ENCODE measurements at regions not wholly inside any gene's neighbourhood (a gene's known extent, or its start where the extent isn't known, plus 50 kb on each side); places are given as distances from the start of the nearest gene placed in this dataset.
A peak's percentile ranks its signal among the peaks of the same experiment; 100 is the strongest.
"Not testable (repeated sequence)": the region's sequence is repeated elsewhere in the genome, so short reads cannot be mapped to it uniquely, and the experiment has no call there.

DNA sequence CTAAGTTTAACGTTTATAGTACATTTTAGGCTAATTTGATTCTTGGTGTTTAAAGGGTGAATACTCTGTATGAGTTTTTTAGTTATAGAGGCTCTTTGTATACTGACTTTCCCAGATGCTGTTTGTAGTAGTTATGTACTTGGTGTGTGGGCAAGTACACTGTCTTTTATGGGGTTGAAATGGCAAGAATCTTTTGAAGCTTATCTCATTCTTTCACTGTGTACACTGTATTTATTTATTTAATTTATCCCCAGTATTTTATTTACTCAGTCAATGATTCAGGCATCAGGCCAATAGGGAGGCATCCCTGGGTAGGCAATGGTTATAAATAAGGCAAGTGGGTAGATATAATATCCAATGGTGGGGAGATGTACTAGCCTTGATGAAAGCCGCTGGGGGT, 277.0 kb upstream of the PTCHD4 start:
- DNase-seq: peak; percentile 26
- Histone ChIP-seq H3K9me3 (no peaks in the 10 kb centered on the region), H3K36me3 (no peaks in the 10 kb centered on the region), H3K4me1 (no peaks in the 10 kb centered on the region), H3K27ac (no peak overlapping the region), H3K27me3 (no peaks in the 10 kb centered on the region), H3K9ac (ENCODE audit: low read depth in 2 of 2, low read length in 2 of 2) (no peak overlapping the region), H3K4me3 (no peak overlapping the region)
- TF ChIP-seq, protein P1, sequence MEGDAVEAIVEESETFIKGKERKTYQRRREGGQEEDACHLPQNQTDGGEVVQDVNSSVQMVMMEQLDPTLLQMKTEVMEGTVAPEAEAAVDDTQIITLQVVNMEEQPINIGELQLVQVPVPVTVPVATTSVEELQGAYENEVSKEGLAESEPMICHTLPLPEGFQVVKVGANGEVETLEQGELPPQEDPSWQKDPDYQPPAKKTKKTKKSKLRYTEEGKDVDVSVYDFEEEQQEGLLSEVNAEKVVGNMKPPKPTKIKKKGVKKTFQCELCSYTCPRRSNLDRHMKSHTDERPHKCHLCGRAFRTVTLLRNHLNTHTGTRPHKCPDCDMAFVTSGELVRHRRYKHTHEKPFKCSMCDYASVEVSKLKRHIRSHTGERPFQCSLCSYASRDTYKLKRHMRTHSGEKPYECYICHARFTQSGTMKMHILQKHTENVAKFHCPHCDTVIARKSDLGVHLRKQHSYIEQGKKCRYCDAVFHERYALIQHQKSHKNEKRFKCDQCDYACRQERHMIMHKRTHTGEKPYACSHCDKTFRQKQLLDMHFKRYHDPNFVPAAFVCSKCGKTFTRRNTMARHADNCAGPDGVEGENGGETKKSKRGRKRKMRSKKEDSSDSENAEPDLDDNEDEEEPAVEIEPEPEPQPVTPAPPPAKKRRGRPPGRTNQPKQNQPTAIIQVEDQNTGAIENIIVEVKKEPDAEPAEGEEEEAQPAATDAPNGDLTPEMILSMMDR (IDR thresholded peaks at IDR 0.05): no peak
- intact Hi-C loops (cut with DNase I): no loop called here

DNA sequence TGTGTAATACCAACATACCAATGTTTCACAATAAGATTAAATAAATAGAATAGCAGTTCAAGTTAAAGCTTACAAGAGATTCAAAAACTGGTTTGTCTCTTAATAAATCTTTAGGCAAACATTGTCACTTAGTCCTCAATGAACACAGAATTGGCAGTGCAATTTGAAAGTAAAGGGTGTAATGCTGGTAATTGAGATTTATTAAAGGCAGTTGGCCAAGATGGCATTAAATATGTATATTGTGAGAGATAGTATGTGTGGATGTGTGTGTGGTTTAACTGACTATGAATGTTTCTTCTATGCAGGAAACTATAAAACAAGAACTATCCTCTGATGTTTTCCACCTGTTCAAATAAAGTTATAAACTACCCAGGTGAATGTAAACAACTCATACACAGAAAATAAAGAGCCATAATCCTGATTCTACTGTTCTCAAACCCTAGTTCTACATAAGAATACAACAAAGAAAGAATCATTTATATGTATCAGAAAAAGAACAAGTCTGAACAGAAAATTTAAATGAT, 267.9 kb upstream of the PTCHD4 start:
- no peaks in the 10 kb centered on the region for H3K36me3 ChIP-seq
- H3K9ac ChIP-seq (ENCODE audit: low read depth in 2 of 2, low read length in 2 of 2): no peak overlapping the region
- no peaks in the 10 kb centered on the region for H3K27me3 ChIP-seq
- no peak overlapping the region for H3K4me3 ChIP-seq
- no peaks in the 10 kb centered on the region for H3K4me1 ChIP-seq
- TF ChIP-seq, protein P1 (IDR thresholded peaks at IDR 0.05): no peak
- intact Hi-C loops (cut with DNase I): no loop called here
- no peaks in the 10 kb centered on the region for H3K9me3 ChIP-seq
- no peak for DNase-seq
- H3K27ac ChIP-seq: no peak overlapping the region

DNA sequence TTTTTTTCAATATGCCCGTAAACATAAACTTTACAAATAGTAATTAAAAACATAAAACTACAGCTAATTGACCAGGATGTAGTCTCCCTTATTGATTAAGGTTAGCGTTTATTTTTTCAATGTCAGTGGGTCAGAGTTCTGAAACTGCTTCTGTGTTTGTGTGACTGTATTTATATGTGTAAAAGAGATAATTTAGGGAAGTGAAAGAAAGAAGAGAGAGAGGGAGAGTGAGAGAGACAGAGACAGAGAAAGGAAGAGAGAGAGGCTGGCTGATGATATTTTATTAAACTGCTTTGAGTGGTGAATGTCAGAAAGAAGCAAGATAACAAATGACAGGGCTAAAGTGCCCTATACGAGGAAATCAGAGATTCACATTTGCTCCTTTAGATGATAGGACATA, 266.1 kb upstream of the PTCHD4 start:
- no peak for DNase-seq
- TF ChIP-seq, protein P1 (IDR thresholded peaks at IDR 0.05): no peak

DNA sequence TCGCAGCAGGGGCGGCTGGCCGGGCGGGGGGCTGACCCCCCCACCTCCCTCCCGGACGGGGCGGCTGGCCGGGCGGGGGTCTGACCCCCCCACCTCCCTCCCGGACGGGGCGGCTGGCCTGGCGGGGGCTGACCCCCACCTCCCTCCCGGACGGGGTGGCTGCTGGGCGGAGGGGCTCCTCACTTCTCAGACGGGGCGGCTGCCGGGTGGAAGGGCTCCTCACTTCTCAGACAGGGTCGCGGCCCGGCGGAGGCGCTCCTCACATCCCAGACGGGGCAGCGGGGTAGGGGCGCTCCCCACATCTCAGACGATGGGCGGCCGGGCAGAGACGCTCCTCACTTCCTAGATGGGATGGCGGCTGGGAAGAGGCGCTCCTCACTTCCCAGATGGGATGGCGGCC, 260.2 kb upstream of the PTCHD4 start:
- H3K36me3 ChIP-seq; H3K27ac ChIP-seq; H3K4me1 ChIP-seq; H3K9me3 ChIP-seq; H3K4me3 ChIP-seq; DNase-seq; H3K9ac ChIP-seq (ENCODE audit: low read depth in 2 of 2, low read length in 2 of 2); intact Hi-C loops (cut with DNase I); H3K27me3 ChIP-seq: not testable (repeated sequence)

More for the DNA sequence above, 266.1 kb upstream of the PTCHD4 start:
- no peaks in the 10 kb centered on the region for H3K36me3 ChIP-seq
- no peaks in the 10 kb centered on the region for H3K4me1 ChIP-seq
- intact Hi-C loops (cut with DNase I): no loop called here
- no peaks in the 10 kb centered on the region for H3K27me3 ChIP-seq
- no peak overlapping the region for H3K9ac ChIP-seq (ENCODE audit: low read depth in 2 of 2, low read length in 2 of 2)
- H3K9me3 ChIP-seq: no peaks in the 10 kb centered on the region
- H3K4me3 ChIP-seq: no peak overlapping the region
- no peak overlapping the region for H3K27ac ChIP-seq

DNA sequence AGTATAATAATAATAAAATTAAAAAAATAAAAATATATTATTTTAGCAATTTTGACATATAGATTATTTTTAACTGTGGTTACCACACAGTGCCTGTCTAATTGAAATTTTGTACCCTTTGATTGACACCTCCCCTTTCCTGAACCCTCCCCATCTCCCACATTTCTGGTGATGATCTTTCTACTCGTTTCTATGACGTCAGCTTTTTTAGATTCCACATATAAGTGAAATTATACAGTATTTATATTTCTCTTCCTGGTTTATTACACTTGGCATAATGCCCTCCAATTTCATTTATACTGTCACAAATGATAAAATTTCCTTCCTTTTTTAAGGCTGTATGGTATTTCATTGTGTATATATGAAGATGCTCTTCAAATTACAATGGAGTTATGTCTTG, 258.1 kb upstream of the PTCHD4 start:
- no peak overlapping the region for H3K27ac ChIP-seq
- no peaks in the 10 kb centered on the region for H3K27me3 ChIP-seq
- TF ChIP-seq, protein P1 (IDR thresholded peaks at IDR 0.05): no peak
- H3K36me3 ChIP-seq: no peaks in the 10 kb centered on the region
- no peak for DNase-seq
- intact Hi-C loops (cut with DNase I): no loop called here
- H3K9me3 ChIP-seq: no peaks in the 10 kb centered on the region
- no peak overlapping the region for H3K9ac ChIP-seq (ENCODE audit: low read depth in 2 of 2, low read length in 2 of 2)
- no peak overlapping the region for H3K4me3 ChIP-seq
- H3K4me1 ChIP-seq: no peaks in the 10 kb centered on the region

DNA sequence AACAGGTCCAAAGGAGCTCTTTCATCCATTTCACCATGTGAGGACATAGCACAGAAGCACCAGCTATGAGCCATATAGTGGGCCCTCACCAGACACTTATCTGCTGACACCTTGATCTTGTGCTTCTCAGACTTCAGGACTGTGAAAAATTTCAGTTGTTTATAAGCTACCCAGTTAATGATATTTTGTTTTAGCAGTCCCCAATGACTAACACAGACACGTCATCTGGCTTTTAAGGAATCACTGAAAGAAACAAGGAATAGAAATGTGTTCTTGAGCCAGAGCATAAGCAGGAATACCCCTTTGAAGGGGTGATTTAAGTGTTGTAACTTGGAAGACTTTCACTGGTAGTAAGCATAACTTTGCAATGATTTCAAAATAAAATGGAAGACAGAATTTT, 214.7 kb upstream of the PTCHD4 start:
- H3K9ac ChIP-seq (ENCODE audit: low read depth in 2 of 2, low read length in 2 of 2): no peak overlapping the region
- no peaks in the 10 kb centered on the region for H3K4me1 ChIP-seq
- no peaks in the 10 kb centered on the region for H3K27me3 ChIP-seq
- intact Hi-C loops (cut with DNase I): no loop called here
- H3K36me3 ChIP-seq: no peaks in the 10 kb centered on the region
- no peak for DNase-seq
- H3K27ac ChIP-seq: no peak overlapping the region
- TF ChIP-seq, protein P1 (IDR thresholded peaks at IDR 0.05): no peak
- no peak overlapping the region for H3K4me3 ChIP-seq
- no peaks in the 10 kb centered on the region for H3K9me3 ChIP-seq

Data from colonic mucosa (tissue), 4 donors.